Fibroblast of lung (primary cell): ENCODE measurements at regions not wholly inside any gene's neighbourhood (a gene's known extent, or its start where the extent isn't known, plus 50 kb on each side); places are given as distances from the start of the nearest gene placed in this dataset.

Experiments used
- DNase-seq, 2 donors: peaks; one replicate each; pipeline versions ENCODE4 v3.0.0 to v3.0.0-alpha.2; 2010; ENCODE audit warnings: low read depth in 2 of 2
- H2AFZ ChIP-seq: 2 replicates; pipeline ENCODE4 v1.5.1; 2012; ENCODE audit warnings: low read length, control low read depth, inconsistent platforms
- H3K27ac ChIP-seq: 2 replicates; pipeline ENCODE4 v1.5.1; 2011; ENCODE audit warnings: low read length, control low read depth; ENCODE audit not compliant: insufficient read depth
- H3K27me3 ChIP-seq: 2 replicates; pipeline ENCODE4 v1.5.1; 2011; ENCODE audit warnings: mild to moderate bottlenecking, low read length; ENCODE audit not compliant: control insufficient read depth, insufficient read depth
- H3K36me3 ChIP-seq: 2 replicates; pipeline ENCODE4 v1.5.1; 2011; ENCODE audit warnings: low read length; ENCODE audit not compliant: control insufficient read depth, insufficient read depth
- H3K4me1 ChIP-seq: 2 replicates; pipeline ENCODE4 v1.5.1; 2011; ENCODE audit warnings: low read length; ENCODE audit not compliant: control insufficient read depth, insufficient read depth; ENCODE audit errors: extremely low read depth
- H3K4me2 ChIP-seq: 2 replicates; pipeline ENCODE4 v1.5.1; 2011; ENCODE audit warnings: low read length, control low read depth; ENCODE audit not compliant: insufficient read depth; ENCODE audit errors: extremely low read depth
- H3K4me3 ChIP-seq, 4 experiments: fragments of 200-600 bp in 1 of 4; sonication (generic) in 1 of 4; replicated peaks in 1 of 4; 2 replicates each; pipeline ENCODE4 v1.5.1; 2011 to 2016; ENCODE audit warnings: low read length in 4 of 4, low read depth in 3 of 4, mild to moderate bottlenecking in 3 of 4, control low read depth in 2 of 4, inconsistent platforms in 1 of 4, mixed read lengths in 1 of 4; ENCODE audit not compliant: insufficient read depth in 1 of 4; ENCODE audit errors: control extremely low read depth in 1 of 4
- H3K79me2 ChIP-seq: 2 replicates; pipeline ENCODE4 v1.5.1; 2012; ENCODE audit warnings: mild to moderate bottlenecking, low read length, inconsistent platforms; ENCODE audit not compliant: control insufficient read depth, insufficient read depth
- H3K9ac ChIP-seq: 2 replicates; pipeline ENCODE4 v1.5.1; 2011; ENCODE audit warnings: mild to moderate bottlenecking, low read length, control low read depth; ENCODE audit not compliant: insufficient read depth
- H3K9me3 ChIP-seq: 2 replicates; pipeline ENCODE4 v1.5.1; 2012; ENCODE audit warnings: low read depth, low read length; ENCODE audit not compliant: control insufficient read depth, insufficient read depth
- H4K20me1 ChIP-seq: 2 replicates; pipeline ENCODE4 v1.5.1; 2011; ENCODE audit warnings: low read length; ENCODE audit not compliant: control insufficient read depth, insufficient read depth; ENCODE audit errors: extremely low read depth
- EZH2 ChIP-seq: IDR thresholded peaks from 2 replicates; pipeline ENCODE4 v1.5.1; 2012; ENCODE audit warnings: low read length, control low read depth, mild to moderate bottlenecking; ENCODE audit errors: missing control alignments
- TF ChIP-seq, protein P1 (sequence below), 2 donors: IDR thresholded peaks in 1 of 2; conservative IDR thresholded peaks in 1 of 2; 1 replicate in 1 of 2; 2 replicates in 1 of 2; pipeline ENCODE4 v1.5.1; 2011 to 2012; ENCODE audit warnings: low read length in 2 of 2, control low read depth in 1 of 2, inconsistent platforms in 1 of 2, low read depth in 1 of 2, mild to moderate bottlenecking in 1 of 2

DNA sequence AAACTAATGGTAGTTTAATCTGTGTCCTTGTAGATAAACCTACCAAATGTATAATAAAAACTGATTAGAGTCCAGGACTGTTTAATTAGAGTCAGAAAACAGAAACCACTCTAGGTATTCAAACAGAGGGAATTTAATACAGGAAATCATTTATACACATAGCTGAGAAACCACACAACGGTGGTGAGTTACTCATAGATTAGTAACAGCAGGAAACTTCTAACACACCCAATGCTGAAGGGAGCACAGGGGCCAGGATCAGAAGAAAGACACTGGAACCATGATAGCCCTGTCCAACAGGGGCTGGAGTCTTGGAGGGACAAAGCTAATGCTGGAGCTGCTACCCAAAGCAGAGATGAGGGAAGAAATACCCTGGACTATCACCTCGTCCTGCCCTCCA lies 321.0 kb downstream of the ACTL7B start:
- Histone ChIP-seq H3K4me2 (no peak overlapping the region), H3K27ac (peak overlapping the region; percentile 21), H2AFZ (no peak overlapping the region), H3K4me3 (no peak overlapping the region), H4K20me1 (no peaks in the 10 kb centered on the region), H3K9ac (no peak overlapping the region), H3K9me3 (no peaks in the 10 kb centered on the region), H3K27me3 (no peaks in the 10 kb centered on the region), H3K4me1 (peaks cover 12% of the 10 kb centered on the region), H3K36me3 (no peaks in the 10 kb centered on the region), H3K79me2 (no peaks in the 10 kb centered on the region)
- peak; percentile 60 to 94 for DNase-seq
- TF ChIP-seq, protein P1, sequence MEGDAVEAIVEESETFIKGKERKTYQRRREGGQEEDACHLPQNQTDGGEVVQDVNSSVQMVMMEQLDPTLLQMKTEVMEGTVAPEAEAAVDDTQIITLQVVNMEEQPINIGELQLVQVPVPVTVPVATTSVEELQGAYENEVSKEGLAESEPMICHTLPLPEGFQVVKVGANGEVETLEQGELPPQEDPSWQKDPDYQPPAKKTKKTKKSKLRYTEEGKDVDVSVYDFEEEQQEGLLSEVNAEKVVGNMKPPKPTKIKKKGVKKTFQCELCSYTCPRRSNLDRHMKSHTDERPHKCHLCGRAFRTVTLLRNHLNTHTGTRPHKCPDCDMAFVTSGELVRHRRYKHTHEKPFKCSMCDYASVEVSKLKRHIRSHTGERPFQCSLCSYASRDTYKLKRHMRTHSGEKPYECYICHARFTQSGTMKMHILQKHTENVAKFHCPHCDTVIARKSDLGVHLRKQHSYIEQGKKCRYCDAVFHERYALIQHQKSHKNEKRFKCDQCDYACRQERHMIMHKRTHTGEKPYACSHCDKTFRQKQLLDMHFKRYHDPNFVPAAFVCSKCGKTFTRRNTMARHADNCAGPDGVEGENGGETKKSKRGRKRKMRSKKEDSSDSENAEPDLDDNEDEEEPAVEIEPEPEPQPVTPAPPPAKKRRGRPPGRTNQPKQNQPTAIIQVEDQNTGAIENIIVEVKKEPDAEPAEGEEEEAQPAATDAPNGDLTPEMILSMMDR (conservative IDR thresholded peaks at IDR 0.05 in 1 of 2, IDR thresholded peaks at IDR 0.05 in 1 of 2; ENCODE audit: low read depth in 1 of 2, low read length in 2 of 2) = no peak
- TF ChIP-seq EZH2 = no peak

DNA sequence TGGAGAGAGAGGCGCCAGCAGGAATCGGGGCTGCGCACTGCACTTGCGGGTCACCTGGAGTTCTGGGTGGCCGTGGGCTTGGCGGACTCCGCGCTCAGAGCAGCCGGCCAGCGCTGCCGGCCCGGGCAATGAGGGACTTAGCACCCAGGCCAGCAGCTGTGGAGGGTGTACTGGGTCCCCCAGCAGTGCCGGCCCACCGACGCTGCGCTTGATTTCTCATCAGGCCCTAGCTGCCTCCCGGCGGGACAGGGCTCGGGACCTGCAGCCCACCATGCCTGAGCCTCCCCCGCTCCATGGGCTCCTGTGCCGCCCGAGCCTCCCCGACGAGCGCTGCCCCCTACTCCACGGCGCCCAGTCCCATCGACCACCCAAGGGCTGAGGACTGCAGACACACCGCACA lies 325.6 kb downstream of the ACTL7B start:
- Histone ChIP-seq H3K79me2 (no peaks in the 10 kb centered on the region), H3K9me3 (no peaks in the 10 kb centered on the region), H3K4me3 (no peak overlapping the region), H3K27me3 (no peaks in the 10 kb centered on the region), H3K4me1 (no peaks in the 10 kb centered on the region), H3K4me2 (no peak overlapping the region), H2AFZ (no peak overlapping the region), H4K20me1 (no peaks in the 10 kb centered on the region), H3K27ac (no peak overlapping the region), H3K9ac (no peak overlapping the region), H3K36me3 (no peaks in the 10 kb centered on the region)
- no peak for TF ChIP-seq EZH2
- TF ChIP-seq, protein P1 (conservative IDR thresholded peaks at IDR 0.05 in 1 of 2, IDR thresholded peaks at IDR 0.05 in 1 of 2; ENCODE audit: low read depth in 1 of 2, low read length in 2 of 2) = no peak
- no peak for DNase-seq

DNA sequence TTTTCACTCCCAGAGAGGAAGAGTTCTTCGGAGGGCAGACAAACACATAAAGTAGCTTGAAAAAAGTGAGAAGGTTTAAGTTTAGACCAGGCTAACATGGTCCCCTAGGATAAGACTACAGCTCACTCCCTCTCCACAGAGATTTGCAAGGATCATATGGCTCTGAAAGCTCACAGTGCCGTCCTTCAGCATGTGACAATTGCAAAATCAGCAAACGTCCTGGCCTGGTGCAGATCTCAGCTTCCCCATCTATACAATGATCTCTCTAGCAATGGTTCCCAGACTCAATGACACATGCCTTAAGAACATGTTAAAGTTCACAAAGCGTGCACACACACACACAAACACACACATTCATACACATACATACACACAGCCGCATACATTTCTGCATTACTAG lies 327.6 kb downstream of the ACTL7B start:
- Histone ChIP-seq H2AFZ (no peak overlapping the region), H3K27me3 (no peaks in the 10 kb centered on the region), H4K20me1 (no peaks in the 10 kb centered on the region), H3K4me3 (no peak overlapping the region), H3K27ac (no peak overlapping the region), H3K4me2 (no peak overlapping the region), H3K9me3 (no peaks in the 10 kb centered on the region), H3K36me3 (no peaks in the 10 kb centered on the region), H3K4me1 (no peaks in the 10 kb centered on the region), H3K9ac (no peak overlapping the region), H3K79me2 (no peaks in the 10 kb centered on the region)
- TF ChIP-seq, protein P1 (conservative IDR thresholded peaks at IDR 0.05 in 1 of 2, IDR thresholded peaks at IDR 0.05 in 1 of 2; ENCODE audit: low read depth in 1 of 2, low read length in 2 of 2) = no peak
- no peak for TF ChIP-seq EZH2
- DNase-seq = no peak
